ENCODE measurements at regions not wholly inside any gene's neighbourhood (a gene's known extent, or its start where the extent isn't known, plus 50 kb on each side); places are given as distances from the start of the nearest gene placed in this dataset.

DNA sequence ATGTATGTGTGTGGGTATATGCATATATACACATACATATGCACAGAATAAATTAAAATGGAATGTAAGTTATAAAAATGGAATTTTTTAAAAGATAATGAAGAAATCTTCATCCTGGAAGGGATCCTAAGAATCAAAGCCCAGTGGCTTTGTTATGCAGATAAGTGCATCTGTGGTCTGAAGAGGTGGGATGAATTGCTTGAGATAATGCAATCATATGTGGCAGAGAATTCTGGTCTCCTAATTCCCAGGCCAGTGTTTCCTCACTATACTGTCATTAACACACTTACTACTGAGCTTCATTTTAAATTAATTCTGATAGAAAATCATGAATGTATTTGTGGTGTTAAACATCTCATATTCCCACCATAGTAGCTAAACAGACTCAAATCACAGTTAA is 86.7 kb upstream of the PRMT6 start:
- H3K18ac ChIP-seq (ENCODE audit: insufficient read length, low read depth, low read length) = no peak overlapping the region
- no peak overlapping the region for H2BK15ac ChIP-seq (ENCODE audit: low read depth, low read length)
- no peak overlapping the region for H2BK20ac ChIP-seq (ENCODE audit: low read depth, low read length, poor library complexity, severe bottlenecking)
- Mint-ChIP-seq H3K36me3 (ENCODE audit: insufficient read depth in 1 of 3, low read depth in 3 of 3) (no peaks in the 10 kb centered on the region), H3K27ac (no peak overlapping the region), H3K27me3 (ENCODE audit: low read depth) (no peaks in the 10 kb centered on the region), H3K9me3 (no peaks in the 10 kb centered on the region), H3K4me1 (no peaks in the 10 kb centered on the region), H3K4me3 (no peak overlapping the region)
- H4K8ac ChIP-seq (replicated peaks; ENCODE audit: insufficient read length, low read depth, low read length) = no peak overlapping the region
- no peak overlapping the region for H3K4me2 ChIP-seq (ENCODE audit: insufficient read depth, insufficient read length, low read length)
- H4K91ac ChIP-seq (ENCODE audit: insufficient read length, low read depth, low read length) = no peak overlapping the region
- no peak overlapping the region for H2BK5ac ChIP-seq (ENCODE audit: insufficient read length, low read length)
- H3K4ac ChIP-seq (ENCODE audit: low read depth, low read length) = no peak overlapping the region
- H2BK12ac ChIP-seq (ENCODE audit: insufficient read length, low read depth, low read length) = no peak overlapping the region
- H3K79me2 ChIP-seq (ENCODE audit: insufficient read depth, low read length) = no peaks in the 10 kb centered on the region
- H2AK5ac ChIP-seq (ENCODE audit: insufficient read length, low read length) = no peak overlapping the region
- no peak for TF ChIP-seq CTCF (conservative IDR thresholded peaks at IDR 0.05)
- no peak overlapping the region for H3K14ac ChIP-seq (ENCODE audit: insufficient read depth, low read length)
- no peak overlapping the region for H3T11ph ChIP-seq (ENCODE audit: low read length)
- H3K9ac ChIP-seq (ENCODE audit: extremely low read depth, insufficient read length, low read length) = no peak overlapping the region
- no peak overlapping the region for H3K27ac ChIP-seq (ENCODE audit: insufficient read length, low read depth, low read length)
- H3K56ac ChIP-seq (ENCODE audit: insufficient read length, low read depth, low read length) = no peak overlapping the region
- H2AFZ ChIP-seq (ENCODE audit: low read length) = no peak overlapping the region
- H4K20me1 ChIP-seq (ENCODE audit: control insufficient read depth, insufficient read depth, insufficient read length) = no peaks in the 10 kb centered on the region
- H2BK120ac ChIP-seq (ENCODE audit: low read depth, low read length, poor library complexity, severe bottlenecking) = no peak overlapping the region
- H3K23ac ChIP-seq (ENCODE audit: insufficient read length, low read depth, low read length) = no peak overlapping the region
- no peak overlapping the region for H4K5ac ChIP-seq (ENCODE audit: insufficient read length, low read depth, low read length)
- no peaks in the 10 kb centered on the region for H3K23me2 ChIP-seq (ENCODE audit: insufficient read length, low read depth, low read length, poor library complexity, severe bottlenecking)
- no peaks in the 10 kb centered on the region for H3K27me3 ChIP-seq (ENCODE audit: insufficient read depth, low read length)
- H3K4me1 ChIP-seq (ENCODE audit: insufficient read depth, low read length) = no peaks in the 10 kb centered on the region
- no peaks in the 10 kb centered on the region for H3K79me1 ChIP-seq (ENCODE audit: insufficient read depth, low read depth, low read length, poor library complexity, severe bottlenecking)
- no peaks in the 10 kb centered on the region for H3K9me3 ChIP-seq (ENCODE audit: control insufficient read depth, low read depth, low read length)
- DNase-seq = no peak

Measured in H9 (cell line).